H1 (cell line): ENCODE measurements at regions not wholly inside any gene's neighbourhood (a gene's known extent, or its start where the extent isn't known, plus 50 kb on each side); places are given as distances from the start of the nearest gene placed in this dataset.

ENCODE experiments used
- CTCF ChIA-PET: fragments of 300-600 bp; sonication (Branson Sonifier 250); formaldehyde crosslinking; loops from one replicate; lab custom pipeline; 2021; ENCODE audit not compliant: partially characterized antibody; lab: Charles Lee
- POLR2A ChIA-PET: fragments of 300-600 bp; sonication (Branson Sonifier 250); formaldehyde crosslinking; loops from one replicate; lab custom pipeline; 2021; ENCODE audit warnings: inconsistent platforms; ENCODE audit not compliant: partially characterized antibody; lab: Charles Lee
- DNase-seq, 2 experiments: peaks; one replicate each; pipeline versions ENCODE4 v3.0.0 to v3.0.0-alpha.2; 2010 to 2022; ENCODE audit warnings: low spot score in 2 of 2, low read depth in 1 of 2, mixed read lengths in 1 of 2
- FAIRE-seq: peaks from 2 replicates; lab custom pipeline; 2011; peaks lifted over from hg19 to GRCh38; lab: Jason Lieb, UNC
- H2AFZ ChIP-seq: 2 replicates; pipeline ENCODE4 v1.8.1; 2012; ENCODE audit warnings: low read length, inconsistent platforms
- H2AK5ac ChIP-seq: 2 replicates; pipeline ENCODE4 v1.6.1; 2013; ENCODE audit warnings: low read depth, low read length
- H2BK120ac ChIP-seq: replicated peaks from 2 replicates; pipeline ENCODE3; 2013; ENCODE audit warnings: low read depth, low read length, inconsistent platforms
- H2BK12ac ChIP-seq: 2 replicates; pipeline ENCODE4 v1.6.1; 2013; ENCODE audit warnings: low read depth, low read length
- H2BK15ac ChIP-seq: 2 replicates; pipeline ENCODE4 v1.6.1; 2013; ENCODE audit warnings: low read length
- H2BK20ac ChIP-seq: 2 replicates; pipeline ENCODE4 v1.6.1; 2013; ENCODE audit warnings: low read length
- H2BK5ac ChIP-seq: 2 replicates; pipeline ENCODE4 v1.6.1; 2013; ENCODE audit warnings: low read depth, low read length
- H3K14ac ChIP-seq: 2 replicates; pipeline ENCODE4 v1.6.1; 2013; ENCODE audit warnings: inconsistent platforms; ENCODE audit not compliant: insufficient read length
- H3K18ac ChIP-seq: 2 replicates; pipeline ENCODE4 v1.6.1; 2013; ENCODE audit warnings: low read length; ENCODE audit errors: extremely low read depth
- H3K23ac ChIP-seq: 2 replicates; pipeline ENCODE4 v1.6.1; 2013; ENCODE audit warnings: inconsistent platforms; ENCODE audit not compliant: insufficient read length
- H3K23me2 ChIP-seq: 2 replicates; pipeline ENCODE4 v1.6.1; 2013; ENCODE audit warnings: low read depth, low read length
- H3K27ac ChIP-seq: 2 replicates; pipeline ENCODE4 v1.6.1; 2011; ENCODE audit warnings: low read depth, low read length, inconsistent platforms
- H3K27me3 ChIP-seq, 4 experiments: replicated peaks in 1 of 4; 1 replicate in 1 of 4; 2 replicates in 3 of 4; pipeline versions ENCODE4 v1.6.1 to v1.8.1; 2011 to 2013; ENCODE audit warnings: low read length in 3 of 4, mild to moderate bottlenecking in 3 of 4, inconsistent platforms in 2 of 4, mixed read lengths in 2 of 4, moderate library complexity in 1 of 4; ENCODE audit not compliant: control insufficient read depth in 3 of 4, insufficient read depth in 3 of 4; ENCODE audit errors: extremely low read depth in 1 of 4
- H3K36me3 ChIP-seq, 4 experiments: 2 replicates each; pipeline versions ENCODE4 v1.6.1 to v1.8.1; 2011 to 2013; ENCODE audit warnings: mild to moderate bottlenecking in 4 of 4, low read length in 3 of 4, moderate library complexity in 2 of 4, control low read depth in 1 of 4, inconsistent platforms in 1 of 4; ENCODE audit not compliant: insufficient read depth in 4 of 4, control insufficient read depth in 2 of 4
- H3K4ac ChIP-seq: replicated peaks from 2 replicates; pipeline ENCODE3; 2013; ENCODE audit warnings: low read length, low read depth, mixed read lengths, inconsistent platforms; ENCODE audit not compliant: insufficient read length
- H3K4me1 ChIP-seq, 4 experiments: replicated peaks in 1 of 4; 1 replicate in 1 of 4; 2 replicates in 3 of 4; pipeline versions ENCODE4 v1.6.1 to v1.8.1; 2011 to 2013; ENCODE audit warnings: low read length in 3 of 4, inconsistent platforms in 2 of 4, mixed read lengths in 1 of 4; ENCODE audit not compliant: insufficient read depth in 4 of 4, control insufficient read depth in 3 of 4
- H3K4me2 ChIP-seq, 2 experiments: 2 replicates each; pipeline versions ENCODE4 v1.6.1 to v1.8.1; 2011 to 2013; ENCODE audit warnings: low read depth in 2 of 2, low read length in 2 of 2, control low read depth in 1 of 2, inconsistent platforms in 1 of 2, mild to moderate bottlenecking in 1 of 2; ENCODE audit not compliant: insufficient read depth in 1 of 2
- H3K4me3 ChIP-seq, 4 experiments: fragments of 200-600, 300-600 bp in 1 of 4; sonication (generic), shearing (Covaris generic), sonication (Bioruptor Twin) in 1 of 4; 2 replicates each; pipeline versions ENCODE4 v1.5.1 to v1.8.1; 2011 to 2016; ENCODE audit warnings: low read length in 4 of 4, low read depth in 3 of 4, control low read depth in 2 of 4, inconsistent platforms in 2 of 4, mild to moderate bottlenecking in 2 of 4, mixed read lengths in 1 of 4, moderate library complexity in 1 of 4; ENCODE audit not compliant: insufficient read depth in 2 of 4; ENCODE audit errors: extremely low read depth in 1 of 4
- H3K56ac ChIP-seq: replicated peaks from 2 replicates; pipeline ENCODE3; 2013; ENCODE audit warnings: low read depth, mild to moderate bottlenecking, mixed read lengths, low read length, inconsistent platforms; ENCODE audit not compliant: insufficient read length
- H3K79me1 ChIP-seq: 2 replicates; pipeline ENCODE4 v1.6.1; 2013; ENCODE audit warnings: low read depth, low read length, control low read depth
- H3K79me2 ChIP-seq, 2 experiments: 2 replicates each; pipeline versions ENCODE4 v1.6.1 to v1.8.1; 2012 to 2013; ENCODE audit warnings: low read length in 2 of 2, mild to moderate bottlenecking in 2 of 2, inconsistent platforms in 1 of 2; ENCODE audit not compliant: insufficient read depth in 2 of 2, control insufficient read depth in 1 of 2
- H3K9ac ChIP-seq, 4 experiments: replicated peaks in 1 of 4; 1 replicate in 1 of 4; 2 replicates in 3 of 4; pipeline versions ENCODE4 v1.6.1 to v1.8.1; 2011 to 2013; ENCODE audit warnings: low read depth in 3 of 4, low read length in 3 of 4, control low read depth in 2 of 4, mild to moderate bottlenecking in 2 of 4, moderate library complexity in 2 of 4, inconsistent platforms in 1 of 4; ENCODE audit errors: extremely low read depth in 1 of 4
- H3K9me3 ChIP-seq, 2 experiments: 2 replicates each; pipeline versions ENCODE4 v1.6.1 to v1.8.1; 2012 to 2013; ENCODE audit warnings: mild to moderate bottlenecking in 2 of 2, moderate library complexity in 2 of 2, control low read depth in 1 of 2, inconsistent platforms in 1 of 2, low read depth in 1 of 2, low read length in 1 of 2, mixed read lengths in 1 of 2; ENCODE audit not compliant: insufficient read depth in 2 of 2
- H4K20me1 ChIP-seq, 2 experiments: replicated peaks in 1 of 2; 2 replicates each; pipeline versions ENCODE3 to v1.8.1; 2011 to 2013; ENCODE audit warnings: inconsistent platforms in 2 of 2, low read length in 2 of 2, mild to moderate bottlenecking in 1 of 2; ENCODE audit not compliant: insufficient read depth in 2 of 2, control insufficient read depth in 1 of 2
- H4K5ac ChIP-seq: 2 replicates; pipeline ENCODE4 v1.6.1; 2013; ENCODE audit warnings: low read length, low read depth, mixed read lengths, inconsistent platforms; ENCODE audit not compliant: insufficient read length
- H4K8ac ChIP-seq: 2 replicates; pipeline ENCODE4 v1.8.0; 2013; ENCODE audit warnings: mild to moderate bottlenecking, moderate library complexity, low read length, inconsistent platforms; ENCODE audit not compliant: insufficient read depth; ENCODE audit errors: extremely low read depth
- H4K91ac ChIP-seq: replicated peaks from 2 replicates; pipeline ENCODE3; 2013; ENCODE audit warnings: low read length, mixed read lengths, inconsistent platforms; ENCODE audit not compliant: insufficient read length
- EZH2 ChIP-seq: fragments of 200-600 bp; sonication (generic); IDR thresholded peaks from 2 replicates; pipeline ENCODE4 v1.7.1; 2012; ENCODE audit warnings: low read depth, mild to moderate bottlenecking, moderate library complexity, low read length, inconsistent platforms; ENCODE audit not compliant: severe bottlenecking
- RNF2 ChIP-seq: fragments of 200-900, 300-1000 bp; sonication (generic); IDR thresholded peaks from 2 replicates; pipeline ENCODE4 v1.7.1; 2016; ENCODE audit warnings: borderline replicate concordance, low read depth, mild to moderate bottlenecking, antibody characterized with exemption, low read length; ENCODE audit not compliant: poor library complexity, severe bottlenecking; ENCODE audit errors: missing control alignments
- SP1 ChIP-seq: IDR thresholded peaks from 2 replicates; pipeline ENCODE4 v1.6.1; 2011; ENCODE audit warnings: low read depth, low read length
- WGBS, 2 experiments: shearing (Covaris generic) in 1 of 2; methylation state at CpG; one replicate each; pipeline versions ENCODE4 v1.1.6 to v1.1.7; 2013 to 2015; ENCODE audit warnings: low lambda C conversion rate in 2 of 2, mixed read lengths in 2 of 2, inconsistent platforms in 1 of 2, low coverage in 1 of 2, missing lambda C conversion rate in 1 of 2; ENCODE audit not compliant: insufficient replicate concordance in 2 of 2, insufficient coverage in 1 of 2, insufficient read length in 1 of 2; ENCODE audit errors: extremely low coverage in 1 of 2, missing lambda C conversion rate in 1 of 2; 5-methylcytosine and 5-hydroxymethylcytosine counted together

GRCh38 chr10:47067949-47068940 lies 157.0 kb downstream of the PTPN20 start:
- Histone ChIP-seq H2BK20ac (no peak overlapping the region), H3K56ac (no peak overlapping the region), H3K18ac (no peak overlapping the region), H3K23ac (no peak overlapping the region), H3K4me3 (no peak overlapping the region), H3K4ac (no peak overlapping the region), H3K23me2 (no peaks in the 10 kb centered on the region), H2AFZ (no peak overlapping the region), H4K8ac (no peak overlapping the region), H4K91ac (no peak overlapping the region), H2AK5ac (no peak overlapping the region), H2BK5ac (no peak overlapping the region), H3K27me3 (no peaks in the 10 kb centered on the region; a peak in 1 of 7 replicates), H4K20me1 (no peaks in the 10 kb centered on the region), H3K4me1 (no peaks in the 10 kb centered on the region), H3K79me2 (no peaks in the 10 kb centered on the region), H4K5ac (no peak overlapping the region), H3K9me3 (no peaks in the 10 kb centered on the region), H3K4me2 (no peak overlapping the region), H3K36me3 (no peaks in the 10 kb centered on the region), H3K27ac (no peak overlapping the region), H3K14ac (no peak overlapping the region), H3K9ac (no peak overlapping the region), H2BK15ac (no peak overlapping the region), H3K79me1 (no peaks in the 10 kb centered on the region), H2BK12ac (no peak overlapping the region), H2BK120ac (no peak overlapping the region)
- CTCF ChIA-PET: interaction anchor here (1.1 to 1.4 kb wide), 2 partner anchors 19 to 246 kb away, joined by 3 read pairs; no protein-coding TSS in a partner anchor
- 95% methylated on average over 9 of the region's 9 CpGs; no CpG with 5 or more reads in 1 of the 2 experiments for WGBS, 2 experiments
- POLR2A ChIA-PET: no interaction called here
- DNase-seq (no peak), FAIRE-seq (no peak)
- TF ChIP-seq EZH2 (no peak), RNF2 (no peak), SP1 (no peak)
